Keratinocyte (primary cell): ENCODE measurements at regions not wholly inside any gene's neighbourhood (a gene's known extent, or its start where the extent isn't known, plus 50 kb on each side); places are given as distances from the start of the nearest gene placed in this dataset.

Experiments
- DNase-seq: peaks from one replicate; pipeline ENCODE4 v3.0.0-alpha.2; 2011; ENCODE audit warnings: low read depth, missing footprints, low spot score
- FAIRE-seq: peaks from 2 replicates; lab custom pipeline; 2011; peaks lifted over from hg19 to GRCh38; lab: Jason Lieb, UNC
- H2AFZ ChIP-seq: 2 replicates; pipeline ENCODE4 v1.6.0; 2012; ENCODE audit warnings: low read length, control low read depth, inconsistent platforms; ENCODE audit not compliant: control insufficient read depth
- H3K27ac ChIP-seq: 2 replicates; pipeline ENCODE4 v1.5.1; 2011; ENCODE audit warnings: low read length; ENCODE audit not compliant: control insufficient read depth, insufficient read depth
- H3K27me3 ChIP-seq: 3 replicates; pipeline ENCODE4 v1.6.0; 2011; ENCODE audit warnings: low read length; ENCODE audit not compliant: control insufficient read depth, insufficient read depth; ENCODE audit errors: extremely low read depth
- H3K36me3 ChIP-seq, 2 experiments: 2 replicates in 1 of 2; 3 replicates in 1 of 2; pipeline ENCODE4 v1.5.1; 2011; ENCODE audit warnings: low read length in 2 of 2, mild to moderate bottlenecking in 1 of 2; ENCODE audit not compliant: control insufficient read depth in 2 of 2, insufficient read depth in 2 of 2; ENCODE audit errors: extremely low read depth in 1 of 2
- H3K4me1 ChIP-seq: 3 replicates; pipeline ENCODE4 v1.5.1; 2011; ENCODE audit warnings: low read length; ENCODE audit not compliant: control insufficient read depth, insufficient read depth; ENCODE audit errors: extremely low read depth
- H3K4me2 ChIP-seq: 3 replicates; pipeline ENCODE4 v1.6.0; 2011; ENCODE audit warnings: low read depth, low read length; ENCODE audit not compliant: control insufficient read depth, insufficient read depth; ENCODE audit errors: extremely low read depth
- H3K4me3 ChIP-seq, 3 experiments: fragments of 200-600 bp in 1 of 3; sonication (generic) in 1 of 3; 2 replicates in 2 of 3; 3 replicates in 1 of 3; pipeline ENCODE4 v1.5.1; 2011 to 2016; ENCODE audit warnings: low read length in 3 of 3, mild to moderate bottlenecking in 3 of 3, control low read depth in 2 of 3, inconsistent platforms in 1 of 3, low read depth in 1 of 3, mixed read lengths in 1 of 3, mixed run types in 1 of 3, moderate library complexity in 1 of 3; ENCODE audit not compliant: control insufficient read depth in 2 of 3, insufficient read depth in 2 of 3; ENCODE audit errors: extremely low read depth in 1 of 3
- H3K79me2 ChIP-seq: 2 replicates; pipeline ENCODE4 v1.6.0; 2012; ENCODE audit warnings: low read length; ENCODE audit not compliant: control insufficient read depth, insufficient read depth
- H3K9ac ChIP-seq: 3 replicates; pipeline ENCODE4 v1.6.0; 2011; ENCODE audit warnings: low read length; ENCODE audit not compliant: control insufficient read depth, insufficient read depth; ENCODE audit errors: extremely low read depth
- H3K9me1 ChIP-seq: 3 replicates; pipeline ENCODE4 v1.6.0; 2011; ENCODE audit warnings: low read length; ENCODE audit not compliant: control insufficient read depth, insufficient read depth; ENCODE audit errors: extremely low read depth
- H3K9me3 ChIP-seq: 2 replicates; pipeline ENCODE4 v1.5.1; 2012; ENCODE audit warnings: low read depth, low read length; ENCODE audit not compliant: control insufficient read depth
- H4K20me1 ChIP-seq: 3 replicates; pipeline ENCODE4 v1.6.0; 2011; ENCODE audit warnings: low read length; ENCODE audit not compliant: control insufficient read depth, insufficient read depth; ENCODE audit errors: extremely low read depth
- CTCF ChIP-seq, 3 experiments: IDR thresholded peaks in 1 of 3; conservative IDR thresholded peaks in 1 of 3; optimal IDR thresholded peaks in 1 of 3; 2 replicates in 2 of 3; 3 replicates in 1 of 3; pipeline versions ENCODE3 to v1.5.1; 2011; ENCODE audit warnings: low read length in 3 of 3, mild to moderate bottlenecking in 3 of 3, moderate library complexity in 2 of 3, control low read depth in 1 of 3, inconsistent platforms in 1 of 3; ENCODE audit not compliant: insufficient read depth in 2 of 3; ENCODE audit errors: extremely low read depth in 1 of 3
- EZH2 ChIP-seq: IDR thresholded peaks from one replicate; pipeline ENCODE4 v1.6.1; 2012; ENCODE audit warnings: inconsistent platforms, mild to moderate bottlenecking, low read length, moderate library complexity
- dilution Hi-C: fragments of 300-500 bp; cut with MboI; formaldehyde crosslinking; loops from one replicate; pipeline ENCODE4 v1.7.0; 2020; ENCODE audit warnings: low sequenced_read_pairs; ENCODE audit not compliant: extremely low pct_ligation_motif_present

- Histone ChIP-seq H3K27me3 (peaks cover 3% of the 10 kb centered on the region), H2AFZ (no peak overlapping the region), H4K20me1 (no peaks in the 10 kb centered on the region), H3K9ac (no peak overlapping the region), H3K9me1 (no peaks in the 10 kb centered on the region), H3K4me3 (no peak overlapping the region), H3K79me2 (no peaks in the 10 kb centered on the region), H3K4me1 (no peaks in the 10 kb centered on the region), H3K27ac (no peak overlapping the region), H3K9me3 (no peaks in the 10 kb centered on the region), H3K36me3 (no peaks in the 10 kb centered on the region), H3K4me2 (no peak overlapping the region)
- TF ChIP-seq EZH2 = no peak
- no peak for TF ChIP-seq CTCF (optimal IDR thresholded peaks at IDR 0.05 in 1 of 3, IDR thresholded peaks at IDR 0.05 in 1 of 3, conservative IDR thresholded peaks at IDR 0.05 in 1 of 3; ENCODE audit: extremely low read depth in 1 of 3, insufficient read depth in 2 of 3, low read length in 3 of 3)
- DNase-seq (no peak), FAIRE-seq (no peak)
- dilution Hi-C loops = no loop called here
Measured at GRCh38 chr14:98195256-98195655, 1076.7 kb downstream of the BCL11B start.

GRCh38 chr14:98197933-98198332 is 1074.1 kb downstream of the BCL11B start:
- H3K9me3 ChIP-seq = no peaks in the 10 kb centered on the region
- TF ChIP-seq EZH2 = no peak
- no peak for TF ChIP-seq CTCF (optimal IDR thresholded peaks at IDR 0.05 in 1 of 3, IDR thresholded peaks at IDR 0.05 in 1 of 3, conservative IDR thresholded peaks at IDR 0.05 in 1 of 3; ENCODE audit: extremely low read depth in 1 of 3, insufficient read depth in 2 of 3, low read length in 3 of 3)
- H3K27me3 ChIP-seq = peaks cover 3% of the 10 kb centered on the region
- H3K79me2 ChIP-seq = no peaks in the 10 kb centered on the region
- no peak for DNase-seq
- H4K20me1 ChIP-seq = no peaks in the 10 kb centered on the region
- H2AFZ ChIP-seq = no peak overlapping the region
- no peaks in the 10 kb centered on the region for H3K4me1 ChIP-seq
- H3K36me3 ChIP-seq = no peaks in the 10 kb centered on the region
- no peaks in the 10 kb centered on the region for H3K9me1 ChIP-seq
- H3K4me2 ChIP-seq = no peak overlapping the region
- no peak for FAIRE-seq
- dilution Hi-C loops = no loop called here
- H3K4me3 ChIP-seq = no peak overlapping the region
- H3K27ac ChIP-seq = no peak overlapping the region
- no peak overlapping the region for H3K9ac ChIP-seq
